Natural killer cell (primary cell): ENCODE measurements at regions not wholly inside any gene's neighbourhood (a gene's known extent, or its start where the extent isn't known, plus 50 kb on each side); places are given as distances from the start of the nearest gene placed in this dataset.

ENCODE experiments used
- ATAC-seq, 3 donors: fragments of 150-1000 bp in 2 of 3; fragments of 200-7000 bp in 1 of 3; cut with Tn5 transposase; 1 replicate in 1 of 3; 2 replicates in 2 of 3; pipeline ENCODE4 v1.10.0; 2021; ENCODE audit warnings: mild to moderate bottlenecking in 2 of 3, moderate library complexity in 2 of 3
- DNase-seq, 2 donors: peaks; one replicate each; pipeline versions ENCODE4 v3.0.0 to v3.0.0-alpha.2; 2013 to 2021; ENCODE audit warnings: mixed read lengths in 1 of 2
- H3K27ac ChIP-seq: one replicate; pipeline ENCODE4 v1.5.1; 2013; ENCODE audit warnings: mild to moderate bottlenecking, low read length
- H3K27me3 ChIP-seq: one replicate; pipeline ENCODE4 v1.6.1; 2013; ENCODE audit warnings: low read length; ENCODE audit not compliant: control insufficient read depth, insufficient read depth
- H3K36me3 ChIP-seq: one replicate; pipeline ENCODE4 v1.6.1; 2013; ENCODE audit warnings: low read length; ENCODE audit not compliant: control insufficient read depth, insufficient read depth
- H3K4me1 ChIP-seq: one replicate; pipeline ENCODE4 v1.6.1; 2013; ENCODE audit warnings: low read length; ENCODE audit not compliant: control insufficient read depth, insufficient read depth
- H3K4me3 ChIP-seq: one replicate; pipeline ENCODE4 v1.5.1; 2013; ENCODE audit warnings: low read length
- H3K9me3 ChIP-seq: one replicate; pipeline ENCODE4 v1.6.1; 2013; ENCODE audit warnings: low read length; ENCODE audit not compliant: control insufficient read depth, insufficient read depth
- H3K27ac Mint-ChIP-seq, 2 donors: one replicate each; pipeline ENCODE4 v1.8.0; 2022; ENCODE audit warnings: mild to moderate bottlenecking in 2 of 2, mixed read lengths in 2 of 2, moderate library complexity in 1 of 2
- H3K27me3 Mint-ChIP-seq, 2 donors: one replicate each; pipeline ENCODE4 v1.8.0; 2022; ENCODE audit warnings: low read depth in 2 of 2, mixed read lengths in 2 of 2
- H3K36me3 Mint-ChIP-seq: one replicate; pipeline ENCODE4 v1.8.0; 2022; ENCODE audit warnings: mixed read lengths
- H3K4me1 Mint-ChIP-seq, 2 donors: one replicate each; pipeline ENCODE4 v1.8.0; 2022; ENCODE audit warnings: mixed read lengths in 2 of 2
- H3K4me3 Mint-ChIP-seq: one replicate; pipeline ENCODE4 v1.8.0; 2022; ENCODE audit warnings: mild to moderate bottlenecking, moderate library complexity, mixed read lengths
- H3K9me3 Mint-ChIP-seq, 2 donors: one replicate each; pipeline ENCODE4 v1.8.0; 2022; ENCODE audit warnings: mixed read lengths in 2 of 2
- CTCF ChIP-seq: fragments of 200-600 bp; IDR thresholded peaks from one replicate; pipeline ENCODE4 v1.8.0; 2022; ENCODE audit warnings: antibody characterized with exemption
- WGBS: methylation state at CpG from one replicate; pipeline ENCODE4 v1.1.7; 2013; ENCODE audit warnings: missing lambda C conversion rate; ENCODE audit not compliant: insufficient coverage; 5-methylcytosine and 5-hydroxymethylcytosine counted together
- intact Hi-C: fragments of 100-400 bp; cut with micrococcal nuclease; formaldehyde crosslinking; loops from one replicate; pipeline ENCODE4 v1.14.2; 2022

- Mint-ChIP-seq H3K4me3 (no peak overlapping the region), H3K9me3 (no peaks in the 10 kb centered on the region), H3K4me1 (no peaks in the 10 kb centered on the region), H3K36me3 (no peaks in the 10 kb centered on the region), H3K27me3 (peaks cover 0 to 9% of the 10 kb centered on the region in 2 donors), H3K27ac (no peak overlapping the region)
- intact Hi-C loops: no loop called here
- WGBS: 71% methylated on average over 2 of the region's 2 CpGs
- H3K4me3 ChIP-seq: no peak overlapping the region
- no peaks in the 10 kb centered on the region for H3K27me3 ChIP-seq
- no peak for TF ChIP-seq CTCF
- no peaks in the 10 kb centered on the region for H3K9me3 ChIP-seq
- H3K27ac ChIP-seq: no peak overlapping the region
- ATAC-seq (no peak), DNase-seq (no peak)
- H3K36me3 ChIP-seq: no peaks in the 10 kb centered on the region
- no peaks in the 10 kb centered on the region for H3K4me1 ChIP-seq
These were observed 720.3 kb downstream of the GALR1 start for GRCh38 chr18:77969972-77970371.

- Histone ChIP-seq H3K4me1 (no peaks in the 10 kb centered on the region), H3K36me3 (no peaks in the 10 kb centered on the region), H3K27ac (no peak overlapping the region), H3K4me3 (no peak overlapping the region), H3K27me3 (no peaks in the 10 kb centered on the region), H3K9me3 (no peaks in the 10 kb centered on the region)
- Mint-ChIP-seq H3K4me3 (no peak overlapping the region), H3K27ac (no peak overlapping the region), H3K27me3 (peaks cover 0 to 9% of the 10 kb centered on the region in 2 donors), H3K9me3 (no peaks in the 10 kb centered on the region), H3K4me1 (no peaks in the 10 kb centered on the region), H3K36me3 (no peaks in the 10 kb centered on the region)
- intact Hi-C loops: no loop called here
- no peak for ATAC-seq
- 85% methylated on average over 8 of the region's 8 CpGs for WGBS
- TF ChIP-seq CTCF: no peak
- DNase-seq: no peak
These were observed 721.2 kb downstream of the GALR1 start for GRCh38 chr18:77970814-77971213.

- intact Hi-C loops: no loop called here
- Mint-ChIP-seq H3K27me3 (peaks cover 0 to 9% of the 10 kb centered on the region in 2 donors), H3K27ac (no peak overlapping the region), H3K4me1 (no peaks in the 10 kb centered on the region), H3K4me3 (no peak overlapping the region), H3K36me3 (no peaks in the 10 kb centered on the region), H3K9me3 (peaks cover 2% of the 10 kb centered on the region in 2 donors)
- no peak overlapping the region for H3K4me3 ChIP-seq
- no peaks in the 10 kb centered on the region for H3K9me3 ChIP-seq
- H3K4me1 ChIP-seq: no peaks in the 10 kb centered on the region
- H3K27ac ChIP-seq: no peak overlapping the region
- TF ChIP-seq CTCF: no peak
- no peaks in the 10 kb centered on the region for H3K27me3 ChIP-seq
- H3K36me3 ChIP-seq: no peaks in the 10 kb centered on the region
- DNase-seq (no peak), ATAC-seq (no peak)
- 90% methylated on average over 8 of the region's 8 CpGs for WGBS
These were observed 724.1 kb downstream of the GALR1 start for GRCh38 chr18:77973745-77974144.

- H3K36me3 ChIP-seq: no peaks in the 10 kb centered on the region
- ATAC-seq: no peak
- H3K9me3 ChIP-seq: no peaks in the 10 kb centered on the region
- no peaks in the 10 kb centered on the region for H3K4me1 ChIP-seq
- Mint-ChIP-seq H3K4me3 (no peak overlapping the region), H3K27me3 (peaks cover 0 to 9% of the 10 kb centered on the region in 2 donors), H3K27ac (no peak overlapping the region), H3K36me3 (no peaks in the 10 kb centered on the region), H3K9me3 (peaks cover 2 to 5% of the 10 kb centered on the region in 2 donors), H3K4me1 (no peaks in the 10 kb centered on the region)
- H3K27ac ChIP-seq: no peak overlapping the region
- 88% methylated on average over 1 of the region's 1 CpG for WGBS
- no peaks in the 10 kb centered on the region for H3K27me3 ChIP-seq
- no peak for TF ChIP-seq CTCF
- DNase-seq: no peak
- no peak overlapping the region for H3K4me3 ChIP-seq
- intact Hi-C loops: no loop called here
These were observed 724.7 kb downstream of the GALR1 start for GRCh38 chr18:77974329-77974728.
